ENCODE measurements at regions not wholly inside any gene's neighbourhood (a gene's known extent, or its start where the extent isn't known, plus 50 kb on each side); places are given as distances from the start of the nearest gene placed in this dataset.
"Not testable (repeated sequence)": the region's sequence is repeated elsewhere in the genome, so short reads cannot be mapped to it uniquely, and the experiment has no call there.

- H3K36me3 ChIP-seq (ENCODE audit: insufficient read depth, insufficient read length, low read length): no peaks in the 10 kb centered on the region
- no peaks in the 10 kb centered on the region for H3K27me3 ChIP-seq (ENCODE audit: insufficient read depth, insufficient read length)
- no peak for DNase-seq (ENCODE audit: low read depth, low spot score)
- no peaks in the 10 kb centered on the region for H3K4me1 ChIP-seq (ENCODE audit: insufficient read depth, insufficient read length)
- TF ChIP-seq SUZ12 (IDR thresholded peaks at IDR 0.05; ENCODE audit: extremely low read depth, insufficient read depth, insufficient read length): no peak
- no peak for TF ChIP-seq YY1 (IDR thresholded peaks at IDR 0.05; ENCODE audit: insufficient read depth, insufficient read length)
- no peak overlapping the region for H3K9ac ChIP-seq (ENCODE audit: insufficient read length, low read depth)
- no peaks in the 10 kb centered on the region for H3K9me3 ChIP-seq (ENCODE audit: insufficient read depth, low read length)
- no peak overlapping the region for H3K4me3 ChIP-seq (ENCODE audit: insufficient read length, low read depth)
Measured at GRCh38 chr6:81371930-81372329, 380.6 kb downstream of the TENT5A start.

DNA sequence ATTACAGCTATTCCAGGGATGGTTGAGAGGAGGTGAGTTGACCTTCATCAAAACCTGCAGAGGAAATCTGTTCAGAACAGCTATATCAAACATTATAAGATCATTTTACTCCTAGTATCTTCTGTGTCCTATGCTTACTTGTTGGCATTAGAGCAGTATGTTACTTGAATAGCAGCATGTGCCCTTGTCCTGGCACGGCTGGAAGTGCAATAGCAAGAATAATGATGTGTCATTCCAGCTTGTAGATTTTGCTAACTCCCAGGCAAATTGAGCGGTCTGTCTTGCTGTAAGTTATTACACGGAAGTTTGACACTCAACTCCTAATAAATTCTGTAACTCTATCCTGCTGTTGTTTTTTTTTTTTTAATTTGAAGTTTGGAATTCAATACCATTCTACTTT lies 385.5 kb downstream of the TENT5A start:
- Histone ChIP-seq H3K4me1 (ENCODE audit: insufficient read depth, insufficient read length) (no peaks in the 10 kb centered on the region), H3K9ac (ENCODE audit: insufficient read length, low read depth) (no peak overlapping the region), H3K9me3 (ENCODE audit: insufficient read depth, low read length) (no peaks in the 10 kb centered on the region), H3K27me3 (ENCODE audit: insufficient read depth, insufficient read length) (no peaks in the 10 kb centered on the region), H3K4me3 (ENCODE audit: insufficient read length, low read depth) (no peak overlapping the region), H3K36me3 (ENCODE audit: insufficient read depth, insufficient read length, low read length) (no peaks in the 10 kb centered on the region)
- no peak for DNase-seq (ENCODE audit: low read depth, low spot score)
- TF ChIP-seq YY1 (IDR thresholded peaks at IDR 0.05; ENCODE audit: insufficient read depth, insufficient read length): no peak
- no peak for TF ChIP-seq SUZ12 (IDR thresholded peaks at IDR 0.05; ENCODE audit: extremely low read depth, insufficient read depth, insufficient read length)
- TF ChIP-seq ZNF274 (IDR thresholded peaks at IDR 0.05; ENCODE audit: low read depth, low read length): no peak

DNA sequence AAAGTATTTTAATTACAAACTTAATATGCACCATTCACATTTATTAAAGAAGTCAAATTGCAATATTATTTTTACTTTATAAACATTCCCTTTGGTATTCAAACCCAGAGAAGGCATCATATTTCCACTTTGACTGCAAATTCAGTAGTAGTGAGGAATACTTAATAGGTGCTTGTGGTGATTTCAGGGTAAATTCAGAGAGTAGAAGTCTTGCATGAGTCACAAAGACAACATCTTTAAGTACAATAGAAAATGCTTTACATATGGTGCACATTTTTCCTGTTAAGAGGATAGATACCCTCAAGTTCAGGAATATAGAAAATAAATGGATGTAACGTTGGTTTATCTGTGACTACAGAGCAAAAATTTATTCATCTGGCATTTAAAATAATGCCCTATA lies 390.2 kb downstream of the TENT5A start:
- no peak for TF ChIP-seq YY1 (IDR thresholded peaks at IDR 0.05; ENCODE audit: insufficient read depth, insufficient read length)
- no peak for TF ChIP-seq SUZ12 (IDR thresholded peaks at IDR 0.05; ENCODE audit: extremely low read depth, insufficient read depth, insufficient read length)
- TF ChIP-seq ZNF274 (IDR thresholded peaks at IDR 0.05; ENCODE audit: low read depth, low read length): no peak
- Histone ChIP-seq H3K9me3 (ENCODE audit: insufficient read depth, low read length) (no peaks in the 10 kb centered on the region), H3K4me3 (ENCODE audit: insufficient read length, low read depth) (no peak overlapping the region), H3K9ac (ENCODE audit: insufficient read length, low read depth) (no peak overlapping the region), H3K4me1 (ENCODE audit: insufficient read depth, insufficient read length) (no peaks in the 10 kb centered on the region), H3K27me3 (ENCODE audit: insufficient read depth, insufficient read length) (no peaks in the 10 kb centered on the region), H3K36me3 (ENCODE audit: insufficient read depth, insufficient read length, low read length) (no peaks in the 10 kb centered on the region)
- DNase-seq (ENCODE audit: low read depth, low spot score): no peak

DNA sequence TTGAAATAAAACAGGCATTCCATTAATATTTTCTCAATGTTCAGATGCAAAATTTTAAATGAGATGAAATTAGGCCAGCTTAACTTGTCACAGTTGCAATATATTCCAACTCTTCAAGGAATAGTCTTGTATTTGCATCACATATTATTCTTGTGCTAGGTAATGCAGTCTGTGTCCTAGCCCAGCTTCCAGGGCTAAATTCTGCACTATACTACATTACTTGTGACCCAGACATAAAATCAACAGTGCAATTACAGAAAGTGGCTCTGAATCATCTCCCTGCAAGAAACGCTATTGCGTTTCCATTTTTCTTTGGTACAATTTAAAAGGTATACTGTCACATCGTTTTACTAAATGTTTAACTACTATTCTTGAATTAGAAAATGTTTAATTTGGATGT lies 399.2 kb downstream of the TENT5A start:
- DNase-seq (ENCODE audit: low read depth, low spot score): no peak
- H3K4me1 ChIP-seq (ENCODE audit: insufficient read depth, insufficient read length): no peaks in the 10 kb centered on the region
- no peaks in the 10 kb centered on the region for H3K9me3 ChIP-seq (ENCODE audit: insufficient read depth, low read length)
- no peaks in the 10 kb centered on the region for H3K36me3 ChIP-seq (ENCODE audit: insufficient read depth, insufficient read length, low read length)
- H3K9ac ChIP-seq (ENCODE audit: insufficient read length, low read depth): no peak overlapping the region
- H3K4me3 ChIP-seq (ENCODE audit: insufficient read length, low read depth): no peak overlapping the region
- no peaks in the 10 kb centered on the region for H3K27me3 ChIP-seq (ENCODE audit: insufficient read depth, insufficient read length)
- no peak for TF ChIP-seq SUZ12 (IDR thresholded peaks at IDR 0.05; ENCODE audit: extremely low read depth, insufficient read depth, insufficient read length)
- no peak for TF ChIP-seq ZNF274 (IDR thresholded peaks at IDR 0.05; ENCODE audit: low read depth, low read length)
- no peak for TF ChIP-seq YY1 (IDR thresholded peaks at IDR 0.05; ENCODE audit: insufficient read depth, insufficient read length)

GRCh38 chr6:81344026-81344425 lies 408.5 kb downstream of the TENT5A start:
- DNase-seq (ENCODE audit: low read depth, low spot score); H3K4me1 ChIP-seq (ENCODE audit: insufficient read depth, insufficient read length); H3K27me3 ChIP-seq (ENCODE audit: insufficient read depth, insufficient read length); H3K36me3 ChIP-seq (ENCODE audit: insufficient read depth, insufficient read length, low read length); H3K4me3 ChIP-seq (ENCODE audit: insufficient read length, low read depth); H3K9me3 ChIP-seq (ENCODE audit: insufficient read depth, low read length); H3K9ac ChIP-seq (ENCODE audit: insufficient read length, low read depth): not testable (repeated sequence)

DNA sequence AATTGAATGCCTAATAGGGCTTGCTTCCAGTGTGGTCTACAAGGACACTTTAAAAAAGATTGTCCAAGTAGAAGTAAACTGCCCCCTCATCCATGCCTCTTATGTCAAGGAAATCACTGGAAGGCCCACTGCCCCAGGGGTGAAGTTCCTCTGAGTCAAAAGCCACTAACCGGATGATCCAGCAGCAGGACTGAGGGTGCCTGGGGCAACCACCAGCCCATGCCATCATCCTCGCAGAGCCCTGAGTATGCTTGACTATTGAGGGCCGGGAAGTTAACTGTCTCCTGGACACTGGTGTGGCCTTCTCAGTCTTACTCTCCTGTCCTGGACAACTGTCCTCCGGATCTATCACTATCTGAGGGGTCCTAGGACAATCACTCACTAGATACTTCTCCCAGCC lies 411.5 kb downstream of the TENT5A start:
- Histone ChIP-seq H3K36me3 (ENCODE audit: insufficient read depth, insufficient read length, low read length) (no peaks in the 10 kb centered on the region), H3K27me3 (ENCODE audit: insufficient read depth, insufficient read length) (no peaks in the 10 kb centered on the region), H3K9me3 (ENCODE audit: insufficient read depth, low read length) (no peaks in the 10 kb centered on the region), H3K4me3 (ENCODE audit: insufficient read length, low read depth) (no peak overlapping the region), H3K4me1 (ENCODE audit: insufficient read depth, insufficient read length) (no peaks in the 10 kb centered on the region), H3K9ac (ENCODE audit: insufficient read length, low read depth) (no peak overlapping the region)
- TF ChIP-seq YY1 (IDR thresholded peaks at IDR 0.05; ENCODE audit: insufficient read depth, insufficient read length) (no peak), ZNF274 (IDR thresholded peaks at IDR 0.05; ENCODE audit: low read depth, low read length) (no peak), SUZ12 (IDR thresholded peaks at IDR 0.05; ENCODE audit: extremely low read depth, insufficient read depth, insufficient read length) (no peak)
- no peak for DNase-seq (ENCODE audit: low read depth, low spot score)

DNA sequence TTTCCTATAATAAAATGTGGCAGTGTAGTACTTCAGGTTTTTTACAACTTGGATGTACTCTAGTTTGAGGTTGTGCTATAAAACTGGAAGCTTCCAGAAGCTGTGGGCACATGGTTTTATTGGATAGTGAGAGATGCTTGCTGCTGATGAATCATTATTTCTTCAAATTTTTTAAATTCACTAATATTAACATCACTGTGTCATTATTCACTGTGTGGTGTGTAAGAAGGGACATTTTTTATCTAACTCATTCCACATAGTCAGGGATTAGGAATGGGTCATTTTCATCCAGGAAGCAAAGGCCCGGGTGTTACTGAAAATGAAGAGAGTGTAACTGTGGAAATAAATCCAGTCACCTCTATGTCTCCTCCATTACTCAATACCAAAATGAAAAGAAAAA lies 421.0 kb downstream of the TENT5A start:
- H3K36me3 ChIP-seq (ENCODE audit: insufficient read depth, insufficient read length, low read length): no peaks in the 10 kb centered on the region
- no peak overlapping the region for H3K4me3 ChIP-seq (ENCODE audit: insufficient read length, low read depth)
- no peaks in the 10 kb centered on the region for H3K4me1 ChIP-seq (ENCODE audit: insufficient read depth, insufficient read length)
- TF ChIP-seq SUZ12 (IDR thresholded peaks at IDR 0.05; ENCODE audit: extremely low read depth, insufficient read depth, insufficient read length) (no peak), ZNF274 (IDR thresholded peaks at IDR 0.05; ENCODE audit: low read depth, low read length) (no peak), YY1 (IDR thresholded peaks at IDR 0.05; ENCODE audit: insufficient read depth, insufficient read length) (no peak)
- no peaks in the 10 kb centered on the region for H3K9me3 ChIP-seq (ENCODE audit: insufficient read depth, low read length)
- no peak for DNase-seq (ENCODE audit: low read depth, low spot score)
- H3K9ac ChIP-seq (ENCODE audit: insufficient read length, low read depth): no peak overlapping the region
- no peaks in the 10 kb centered on the region for H3K27me3 ChIP-seq (ENCODE audit: insufficient read depth, insufficient read length)

DNA sequence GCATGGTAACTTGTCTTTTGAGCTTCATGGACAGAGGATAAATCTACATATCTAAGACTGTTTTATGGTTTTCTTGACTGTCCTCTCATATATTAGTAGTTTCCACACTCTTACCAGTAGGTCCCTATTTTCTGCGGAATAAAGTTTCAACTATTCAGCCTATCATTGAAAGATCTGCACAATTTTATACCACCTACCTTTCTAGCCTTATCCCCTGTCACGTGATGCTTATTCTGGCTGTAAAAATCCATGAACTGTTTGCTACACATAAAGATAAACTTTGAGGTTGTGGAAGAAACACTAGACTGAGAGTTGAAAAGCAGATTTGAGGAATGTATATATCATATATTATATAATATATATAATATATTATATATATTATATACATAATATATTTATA lies 423.8 kb downstream of the TENT5A start:
- Histone ChIP-seq H3K9me3 (ENCODE audit: insufficient read depth, low read length) (no peaks in the 10 kb centered on the region), H3K27me3 (ENCODE audit: insufficient read depth, insufficient read length) (no peaks in the 10 kb centered on the region), H3K9ac (ENCODE audit: insufficient read length, low read depth) (no peak overlapping the region), H3K36me3 (ENCODE audit: insufficient read depth, insufficient read length, low read length) (no peaks in the 10 kb centered on the region), H3K4me3 (ENCODE audit: insufficient read length, low read depth) (no peak overlapping the region), H3K4me1 (ENCODE audit: insufficient read depth, insufficient read length) (no peaks in the 10 kb centered on the region)
- TF ChIP-seq YY1 (IDR thresholded peaks at IDR 0.05; ENCODE audit: insufficient read depth, insufficient read length): no peak
- no peak for TF ChIP-seq ZNF274 (IDR thresholded peaks at IDR 0.05; ENCODE audit: low read depth, low read length)
- TF ChIP-seq SUZ12 (IDR thresholded peaks at IDR 0.05; ENCODE audit: extremely low read depth, insufficient read depth, insufficient read length): no peak
- no peak for DNase-seq (ENCODE audit: low read depth, low spot score)

Measured in NT2/D1 (cell line).